ENCODE measurements at regions not wholly inside any gene's neighbourhood (a gene's known extent, or its start where the extent isn't known, plus 50 kb on each side); places are given as distances from the start of the nearest gene placed in this dataset.

GRCh38 chr12:65532764-65533163 lies 254.3 kb downstream of the MSRB3 start:
- TF ChIP-seq CTCF (IDR thresholded peaks at IDR 0.05; ENCODE audit: extremely low read depth in 1 of 2, insufficient read depth in 1 of 2, low read depth in 1 of 2, low read length in 2 of 2): no peak
- no peak for TF ChIP-seq FOS (IDR thresholded peaks at IDR 0.05; ENCODE audit: borderline replicate concordance, insufficient read depth, low read length)
- no peak for TF ChIP-seq POLR2AphosphoS5 (IDR thresholded peaks at IDR 0.05; ENCODE audit: insufficient read depth, low read depth, low read length)
- no peak for TF ChIP-seq MYC (IDR thresholded peaks at IDR 0.05; ENCODE audit: low read depth, low read length)
